Vagina (tissue), 2 donors: ENCODE measurements at regions not wholly inside any gene's neighbourhood (a gene's known extent, or its start where the extent isn't known, plus 50 kb on each side); places are given as distances from the start of the nearest gene placed in this dataset.

Experiments used
- POLR2A ChIP-seq, 2 donors: fragments of 450-650 bp; IDR thresholded peaks; one replicate each; pipeline ENCODE4 v1.6.1; 2017; ENCODE audit warnings: antibody characterized with exemption in 2 of 2, mild to moderate bottlenecking in 2 of 2, moderate library complexity in 2 of 2
- POLR2AphosphoS5 ChIP-seq, 2 donors: sonication (generic); formaldehyde crosslinking; IDR thresholded peaks; one replicate each; pipeline ENCODE4 v1.9.0; 2017; ENCODE audit warnings: antibody characterized with exemption in 2 of 2, mild to moderate bottlenecking in 2 of 2, low read depth in 1 of 2; ENCODE audit not compliant: insufficient read depth in 1 of 2
- TF ChIP-seq, protein P1 (sequence below), 3 experiments: fragments of 450-650 bp in 2 of 3; fragments of 200-600 bp in 1 of 3; sonication (generic) in 1 of 3; IDR thresholded peaks; one replicate each; pipeline ENCODE4 v1.5.1; 2017 to 2019; ENCODE audit warnings: antibody characterized with exemption in 3 of 3, mild to moderate bottlenecking in 2 of 3, moderate library complexity in 2 of 3

DNA sequence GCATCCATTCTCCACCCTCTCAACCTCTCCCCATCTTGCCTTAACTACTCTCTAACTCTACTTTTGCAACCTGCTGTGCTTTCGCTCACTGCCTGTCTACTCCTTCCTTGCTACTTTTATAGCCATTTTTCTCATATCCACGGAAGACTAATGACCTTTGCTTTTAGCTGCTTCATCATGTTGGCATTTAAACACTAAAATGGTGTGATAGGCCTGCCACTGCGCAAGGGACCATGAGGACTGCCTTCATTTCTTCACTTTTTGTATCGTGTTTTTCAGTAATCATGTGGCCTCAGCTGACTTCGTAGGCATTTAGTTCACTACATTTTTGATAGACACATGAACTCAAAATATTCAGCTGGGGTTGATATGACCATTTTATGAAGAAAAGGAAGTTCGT, 252.1 kb downstream of the BCAT1 start:
- TF ChIP-seq, protein P1, sequence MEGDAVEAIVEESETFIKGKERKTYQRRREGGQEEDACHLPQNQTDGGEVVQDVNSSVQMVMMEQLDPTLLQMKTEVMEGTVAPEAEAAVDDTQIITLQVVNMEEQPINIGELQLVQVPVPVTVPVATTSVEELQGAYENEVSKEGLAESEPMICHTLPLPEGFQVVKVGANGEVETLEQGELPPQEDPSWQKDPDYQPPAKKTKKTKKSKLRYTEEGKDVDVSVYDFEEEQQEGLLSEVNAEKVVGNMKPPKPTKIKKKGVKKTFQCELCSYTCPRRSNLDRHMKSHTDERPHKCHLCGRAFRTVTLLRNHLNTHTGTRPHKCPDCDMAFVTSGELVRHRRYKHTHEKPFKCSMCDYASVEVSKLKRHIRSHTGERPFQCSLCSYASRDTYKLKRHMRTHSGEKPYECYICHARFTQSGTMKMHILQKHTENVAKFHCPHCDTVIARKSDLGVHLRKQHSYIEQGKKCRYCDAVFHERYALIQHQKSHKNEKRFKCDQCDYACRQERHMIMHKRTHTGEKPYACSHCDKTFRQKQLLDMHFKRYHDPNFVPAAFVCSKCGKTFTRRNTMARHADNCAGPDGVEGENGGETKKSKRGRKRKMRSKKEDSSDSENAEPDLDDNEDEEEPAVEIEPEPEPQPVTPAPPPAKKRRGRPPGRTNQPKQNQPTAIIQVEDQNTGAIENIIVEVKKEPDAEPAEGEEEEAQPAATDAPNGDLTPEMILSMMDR (IDR thresholded peaks at IDR 0.05) = no peak
- TF ChIP-seq POLR2AphosphoS5 (IDR thresholded peaks at IDR 0.05; ENCODE audit: insufficient read depth in 1 of 2, low read depth in 1 of 2) (no peak), POLR2A (IDR thresholded peaks at IDR 0.05) (no peak)
